ENCODE measurements at regions not wholly inside any gene's neighbourhood (a gene's known extent, or its start where the extent isn't known, plus 50 kb on each side); places are given as distances from the start of the nearest gene placed in this dataset.

GRCh38 chr4:83757121-83757621 lies 221.3 kb downstream of the GPAT3 start:
- Histone ChIP-seq H3K27ac (ENCODE audit: extremely low read depth, low read depth, low read length) (peak overlapping the region; percentile 57), H3K9me1 (ENCODE audit: control insufficient read depth, insufficient read depth, low read length) (no peaks in the 10 kb centered on the region), H4K20me1 (replicated peaks; ENCODE audit: control insufficient read depth, insufficient read depth, low read length) (no peaks in the 10 kb centered on the region), H3K9me3 (replicated peaks; ENCODE audit: control insufficient read depth, insufficient read depth, low read depth, low read length) (no peaks in the 10 kb centered on the region), H3K4me3 (no peak overlapping the region), H3K9ac (ENCODE audit: insufficient read depth in 1 of 2, low read depth in 2 of 2, low read length in 2 of 2) (no peak overlapping the region), H3K36me3 (ENCODE audit: control insufficient read depth, insufficient read depth, low read length) (no peaks in the 10 kb centered on the region), H3K4me1 (replicated peaks in 1 of 2; ENCODE audit: control insufficient read depth in 2 of 2, insufficient read depth in 2 of 2, low read length in 2 of 2) (peaks cover 0 to 23% of the 10 kb centered on the region in 2 experiments; a peak in 3 of 5 replicates), H3K4me2 (ENCODE audit: insufficient read depth, low read length) (peak overlapping the region; percentile 25; the same call in 1 of the 2 replicates), H3K79me2 (ENCODE audit: control insufficient read depth, insufficient read depth, low read length) (no peaks in the 10 kb centered on the region), H3K27me3 (ENCODE audit: control insufficient read depth in 2 of 2, insufficient read depth in 2 of 2, low read length in 2 of 2) (no peaks in the 10 kb centered on the region), H2AFZ (ENCODE audit: low read depth, low read length) (no peak overlapping the region)
- peak; percentile 91 for FAIRE-seq
- intact Hi-C loops (cut with micrococcal nuclease), result loop anchor here (10.0 kb wide), 1 partner anchor 252 kb away; no protein-coding TSS in a partner anchor
- ATAC-seq, result peak; percentile 91
- no TSS peak for BruUV-seq (replicated peaks)
- ChIA-PET CTCF (ENCODE audit: low intra/inter-chr PET ratio) (interaction anchor here (1.1 kb wide), 1 partner anchor 12 kb away, joined by 3 read pairs; no protein-coding TSS in a partner anchor), POLR2A (interaction anchor here (0.7 to 1.6 kb wide), 3 partner anchors 8 to 1310 kb away, joined by 3 to 5 read pairs (median 4); no protein-coding TSS in a partner anchor)
- DNase-seq (ENCODE audit: extremely low read depth in 1 of 4, low spot score in 3 of 4), result peak; percentile 17 to 86 (median 54)
- in situ Hi-C loops (cut with MboI), result no loop called here
- WGBS (ENCODE audit: insufficient coverage, low coverage, missing lambda C conversion rate), result 0% methylated on average over 2 of the region's 2 CpGs
- TF ChIP-seq ZNF395 (CRISPR knock-in tag; IDR thresholded peaks at IDR 0.05), result peak; percentile 78; the same call in 1 of the 2 replicates
- TF ChIP-seq CCNT2 (IDR thresholded peaks at IDR 0.05; ENCODE audit: borderline replicate concordance, extremely low read depth, insufficient read length, low read depth, low read length), result peak; percentile 49
- TF ChIP-seq TFE3 (CRISPR knock-in tag; IDR thresholded peaks at IDR 0.05), result peak; percentile 40; the same call in 1 of the 2 replicates
- TF ChIP-seq MTA2 (IDR thresholded peaks at IDR 0.05; ENCODE audit: low read depth), result peak; percentile 70
- TF ChIP-seq BACH1 (tag; IDR thresholded peaks at IDR 0.05), result 0 out of 2 replicates have a peak, but pooled peaks have one; percentile 54
- no peak for TF ChIP-seq NELFE (IDR thresholded peaks at IDR 0.05; ENCODE audit: insufficient read depth, insufficient read length)
- peak; percentile 88 for TF ChIP-seq NCOR1 (IDR thresholded peaks at IDR 0.05)
- peak; percentile 95 for TF ChIP-seq JUND (IDR thresholded peaks at IDR 0.05; ENCODE audit: borderline replicate concordance, low read depth, low read length)
- peak; percentile 95; the same call in 2 of the 3 replicates for TF ChIP-seq JUND (tag; IDR thresholded peaks at IDR 0.05; ENCODE audit: borderline replicate concordance, low read depth, low read length)
- TF ChIP-seq HDAC1 (IDR thresholded peaks at IDR 0.05), result 0 out of 4 replicates have a peak, but pooled peaks of 1 of the 2 experiments have one; percentile 35
- TF ChIP-seq CXXC5 (CRISPR knock-in tag; IDR thresholded peaks at IDR 0.05), result 0 out of 2 replicates have a peak, but pooled peaks have one; percentile 16
- peak; percentile 43; the same call in 1 of the 2 replicates for TF ChIP-seq FOXM1 (IDR thresholded peaks at IDR 0.05; ENCODE audit: low read depth)
- TF ChIP-seq FOXM1 (CRISPR knock-in tag; IDR thresholded peaks at IDR 0.05; ENCODE audit: low read depth), result no peak
- peak; percentile 18; the same call in 1 of the 2 replicates for TF ChIP-seq CREB1 (IDR thresholded peaks at IDR 0.05)
- TF ChIP-seq CREB1 (CRISPR knock-in tag; IDR thresholded peaks at IDR 0.05), result no peak
- TF ChIP-seq ZNF134 (CRISPR knock-in tag; conservative IDR thresholded peaks at IDR 0.05), result no peak

Data from K562 (cell line).